Uterus (tissue), 2 donors: ENCODE measurements at regions not wholly inside any gene's neighbourhood (a gene's known extent, or its start where the extent isn't known, plus 50 kb on each side); places are given as distances from the start of the nearest gene placed in this dataset.

Experiments
- CTCF ChIP-seq, 4 experiments: fragments of 200-600 bp in 2 of 4; fragments of 450-650 bp in 2 of 4; sonication (generic) in 2 of 4; IDR thresholded peaks; one replicate each; pipeline ENCODE4 v1.5.1; 2016 to 2019; ENCODE audit warnings: antibody characterized with exemption in 4 of 4, mild to moderate bottlenecking in 2 of 4, moderate library complexity in 1 of 4
- POLR2A ChIP-seq, 2 donors: fragments of 450-650 bp; IDR thresholded peaks; one replicate each; pipeline ENCODE4 v1.6.1; 2016; ENCODE audit warnings: antibody characterized with exemption in 2 of 2, mild to moderate bottlenecking in 1 of 2, moderate library complexity in 1 of 2

DNA sequence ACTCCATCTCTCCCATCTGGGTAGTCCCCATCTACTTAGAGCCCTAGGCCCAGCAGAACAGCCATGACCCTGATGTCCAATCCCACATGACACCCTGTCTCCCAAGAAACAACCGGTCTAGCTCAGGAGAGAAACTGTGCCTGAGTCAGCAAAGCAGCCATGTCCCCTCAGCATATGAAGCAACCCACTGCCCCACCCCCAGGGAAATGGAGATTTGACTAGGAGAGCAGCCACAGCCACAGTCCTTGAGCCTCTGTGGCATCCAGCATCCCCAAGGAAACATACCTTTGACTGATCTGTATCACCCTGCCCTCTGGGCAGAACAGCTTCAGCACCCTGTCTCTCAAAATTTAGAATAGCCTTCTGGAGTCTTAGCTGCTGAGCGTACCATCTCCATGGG lies 641.9 kb upstream of the FBXO33 start:
- no peak for TF ChIP-seq CTCF (IDR thresholded peaks at IDR 0.05)
- TF ChIP-seq POLR2A (IDR thresholded peaks at IDR 0.05), result no peak
